ENCODE measurements at regions not wholly inside any gene's neighbourhood (a gene's known extent, or its start where the extent isn't known, plus 50 kb on each side); places are given as distances from the start of the nearest gene placed in this dataset.

GRCh38 chr9:2493109-2493508, 128.5 kb upstream of the VLDLR start:
- Mint-ChIP-seq H3K36me3 (ENCODE audit: low read depth) (peaks cover 8% of the 10 kb centered on the region), H3K27me3 (ENCODE audit: low read depth) (no peaks in the 10 kb centered on the region), H3K4me1 (ENCODE audit: low read depth) (peaks cover 13% of the 10 kb centered on the region), H3K4me3 (ENCODE audit: unreplicated experiment) (no peak overlapping the region), H3K9me3 (ENCODE audit: low read depth) (no peaks in the 10 kb centered on the region), H3K27ac (ENCODE audit: unreplicated experiment) (no peak overlapping the region)
- no peak for DNase-seq (ENCODE audit: low spot score)
- no peak for TF ChIP-seq CTCF (IDR thresholded peaks at IDR 0.05)

GRCh38 chr9:2493529-2493928, 128.1 kb upstream of the VLDLR start:
- TF ChIP-seq CTCF (IDR thresholded peaks at IDR 0.05) = no peak
- no peaks in the 10 kb centered on the region for H3K9me3 Mint-ChIP-seq (ENCODE audit: low read depth)
- H3K4me3 Mint-ChIP-seq (ENCODE audit: unreplicated experiment) = no peak overlapping the region
- H3K36me3 Mint-ChIP-seq (ENCODE audit: low read depth) = peaks cover 8% of the 10 kb centered on the region
- peaks cover 13% of the 10 kb centered on the region for H3K4me1 Mint-ChIP-seq (ENCODE audit: low read depth)
- no peak for DNase-seq (ENCODE audit: low spot score)
- no peak overlapping the region for H3K27ac Mint-ChIP-seq (ENCODE audit: unreplicated experiment)
- no peaks in the 10 kb centered on the region for H3K27me3 Mint-ChIP-seq (ENCODE audit: low read depth)

- no peak for TF ChIP-seq CTCF (IDR thresholded peaks at IDR 0.05)
- Mint-ChIP-seq H3K36me3 (ENCODE audit: low read depth) (peaks cover 8% of the 10 kb centered on the region), H3K27me3 (ENCODE audit: low read depth) (no peaks in the 10 kb centered on the region), H3K27ac (ENCODE audit: unreplicated experiment) (peak overlapping the region; percentile 50), H3K4me3 (ENCODE audit: unreplicated experiment) (no peak overlapping the region), H3K4me1 (ENCODE audit: low read depth) (peaks cover 19% of the 10 kb centered on the region), H3K9me3 (ENCODE audit: low read depth) (no peaks in the 10 kb centered on the region)
- DNase-seq (ENCODE audit: low spot score) = no peak
Measured at GRCh38 chr9:2494562-2494961, 127.0 kb upstream of the VLDLR start.

- no peak for TF ChIP-seq CTCF (IDR thresholded peaks at IDR 0.05)
- Mint-ChIP-seq H3K9me3 (ENCODE audit: low read depth) (no peaks in the 10 kb centered on the region), H3K4me3 (ENCODE audit: unreplicated experiment) (no peak overlapping the region), H3K27me3 (ENCODE audit: low read depth) (no peaks in the 10 kb centered on the region), H3K27ac (ENCODE audit: unreplicated experiment) (no peak overlapping the region), H3K36me3 (ENCODE audit: low read depth) (peaks cover 8% of the 10 kb centered on the region), H3K4me1 (ENCODE audit: low read depth) (peaks cover 21% of the 10 kb centered on the region)
- no peak for DNase-seq (ENCODE audit: low spot score)
Measured at GRCh38 chr9:2495221-2496005, 126.2 kb upstream of the VLDLR start.

- H3K27me3 Mint-ChIP-seq (ENCODE audit: low read depth) = no peaks in the 10 kb centered on the region
- DNase-seq (ENCODE audit: low spot score) = no peak
- H3K9me3 Mint-ChIP-seq (ENCODE audit: low read depth) = no peaks in the 10 kb centered on the region
- H3K27ac Mint-ChIP-seq (ENCODE audit: unreplicated experiment) = no peak overlapping the region
- H3K36me3 Mint-ChIP-seq (ENCODE audit: low read depth) = peaks cover 6% of the 10 kb centered on the region
- no peak for TF ChIP-seq CTCF (IDR thresholded peaks at IDR 0.05)
- no peak overlapping the region for H3K4me3 Mint-ChIP-seq (ENCODE audit: unreplicated experiment)
- peaks cover 21% of the 10 kb centered on the region for H3K4me1 Mint-ChIP-seq (ENCODE audit: low read depth)
Measured at GRCh38 chr9:2496169-2496568, 125.4 kb upstream of the VLDLR start.

Data from chondrocyte (in vitro differentiated cells).